GM18873 (cell line): ENCODE measurements at regions not wholly inside any gene's neighbourhood (a gene's known extent, or its start where the extent isn't known, plus 50 kb on each side); places are given as distances from the start of the nearest gene placed in this dataset.
"Not testable (repeated sequence)": the region's sequence is repeated elsewhere in the genome, so short reads cannot be mapped to it uniquely, and the experiment has no call there.

Source experiments
- ATAC-seq: cut with Tn5 transposase; IDR thresholded peaks from one replicate; pipeline ENCODE4 v1.9.1; 2021; ENCODE audit warnings: mild to moderate bottlenecking, moderate library complexity, moderate number of reproducible peaks; ENCODE audit not compliant: unreplicated experiment, low FRiP score

DNA sequence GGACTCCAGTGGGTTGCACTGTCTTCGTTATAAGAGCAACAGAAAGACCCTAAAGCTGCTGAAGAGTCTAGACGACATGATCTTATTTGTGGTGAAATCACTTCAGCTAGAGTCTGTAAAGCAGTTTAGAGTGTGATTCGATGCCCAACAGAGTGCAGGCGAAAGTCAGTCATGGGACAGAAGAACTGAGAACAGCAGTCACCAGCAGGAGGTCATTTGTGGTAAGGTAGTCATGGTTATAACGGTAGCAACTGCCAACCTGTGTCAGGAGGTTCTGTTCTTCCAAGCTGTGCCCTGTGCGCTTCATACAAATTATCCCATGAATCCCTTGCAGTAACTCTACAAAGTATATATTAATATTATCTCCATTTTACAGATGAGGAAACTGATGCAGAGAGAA is 954.1 kb downstream of the AACS start:
- no peak for ATAC-seq

- ATAC-seq, result no peak
Observed at GRCh38 chr12:126021675-126022074, 956.4 kb downstream of the AACS start.

GRCh38 chr12:126027825-126028224 is 962.6 kb downstream of the AACS start:
- ATAC-seq, result no peak

- ATAC-seq, result no peak
Observed at GRCh38 chr12:126030573-126030972, 965.3 kb downstream of the AACS start.

DNA sequence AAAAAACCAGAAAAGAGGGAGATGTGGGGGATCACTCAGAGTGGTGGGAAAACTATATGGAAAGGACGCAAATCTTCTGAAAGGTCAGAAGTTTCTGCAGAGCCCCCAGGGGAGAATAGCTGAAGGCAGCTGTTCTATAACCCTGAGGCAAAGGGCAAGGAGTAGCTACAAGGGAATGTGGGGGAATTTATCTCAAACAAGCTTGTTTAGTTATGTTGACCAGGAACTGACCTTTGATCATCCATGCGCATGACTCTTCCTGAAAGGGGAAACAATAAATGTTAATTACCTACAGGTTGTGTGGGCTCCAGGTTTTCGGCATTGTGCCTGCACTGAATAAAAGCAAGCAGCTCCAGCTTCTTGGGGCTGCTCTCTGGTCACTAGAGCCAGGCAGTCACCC is 968.5 kb downstream of the AACS start:
- no peak for ATAC-seq

GRCh38 chr12:126036348-126036747 is 971.1 kb downstream of the AACS start:
- no peak for ATAC-seq

GRCh38 chr12:126038434-126038833 is 973.2 kb downstream of the AACS start:
- no peak for ATAC-seq

DNA sequence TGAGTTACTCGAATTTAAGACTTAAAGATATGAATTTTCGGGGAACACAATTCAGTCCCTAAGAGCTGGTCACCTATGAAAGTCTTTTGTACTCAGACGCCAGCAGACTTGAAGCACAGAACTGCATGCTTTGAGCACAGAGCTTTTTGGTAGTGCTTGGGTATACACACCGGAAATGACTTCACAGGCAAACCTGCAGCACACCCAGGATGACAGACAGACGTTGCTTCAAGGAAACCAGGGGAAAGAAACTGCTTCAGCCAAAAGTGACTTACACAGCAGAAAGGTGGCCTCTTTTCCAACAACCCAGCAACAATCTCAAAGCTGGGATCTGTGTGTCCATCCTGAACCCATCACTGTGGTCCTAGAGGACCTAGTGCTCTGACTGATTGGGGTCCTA is 975.1 kb downstream of the AACS start:
- no peak for ATAC-seq

DNA sequence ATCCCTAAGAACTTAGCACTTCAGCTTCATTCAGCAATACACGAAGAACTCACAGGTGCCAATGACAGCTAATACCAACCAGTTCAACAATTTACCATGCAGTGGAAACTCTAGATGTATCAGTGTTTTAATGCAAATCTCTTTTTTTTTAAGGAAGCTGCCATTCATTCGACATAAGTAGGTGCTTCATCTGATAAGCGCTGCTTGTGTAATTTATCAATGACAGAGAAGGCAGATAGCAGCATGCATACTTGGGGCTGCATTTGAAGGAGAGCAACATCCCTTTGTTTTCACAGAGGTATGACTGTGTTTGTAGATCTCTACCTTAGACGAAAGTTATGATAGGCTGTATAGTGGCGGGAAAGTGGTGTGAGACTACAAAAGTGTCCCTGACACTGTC is 977.1 kb downstream of the AACS start:
- no peak for ATAC-seq

DNA sequence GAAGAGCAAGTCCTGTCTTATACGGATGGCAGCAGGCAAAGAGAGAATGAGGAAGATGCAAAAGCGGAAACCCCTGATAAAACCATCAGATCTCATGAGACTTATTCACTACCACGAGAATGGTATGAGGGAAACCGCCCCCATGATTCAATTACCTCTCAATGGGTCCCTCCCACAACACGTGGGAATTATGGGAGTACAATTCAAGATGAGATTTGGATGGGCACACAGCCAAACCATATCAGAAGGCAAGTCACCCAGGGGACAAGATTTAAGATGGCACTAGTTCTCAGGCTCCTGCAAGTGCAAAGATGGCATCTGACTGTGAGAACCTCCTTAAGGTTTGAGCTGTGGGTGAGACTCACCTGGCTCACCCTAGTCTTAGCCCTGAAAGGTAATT is 984.3 kb downstream of the AACS start:
- ATAC-seq, result not testable (repeated sequence)

DNA sequence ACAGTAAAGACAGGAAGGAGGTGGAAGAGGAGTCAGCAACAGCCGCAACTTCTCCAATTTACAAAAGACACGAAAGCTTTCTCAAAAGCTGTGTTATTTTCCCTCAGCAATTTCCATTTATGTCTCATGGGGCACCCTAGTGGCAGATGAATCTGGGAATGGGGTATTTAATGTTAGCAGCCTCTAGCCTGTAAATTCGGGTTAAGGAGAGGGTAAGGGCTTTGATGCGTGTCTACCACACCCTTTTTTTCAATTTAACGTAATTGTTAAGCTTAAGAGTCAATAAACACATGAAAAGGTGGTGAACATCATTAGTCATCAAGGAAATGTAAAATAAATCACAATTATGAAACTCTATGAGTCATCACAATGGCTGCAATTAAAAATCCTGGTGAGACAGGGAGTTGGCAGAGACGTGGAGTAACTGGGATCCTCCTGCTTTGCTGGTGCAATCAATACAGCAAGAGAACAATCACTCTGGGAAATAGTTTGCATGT is 986.4 kb downstream of the AACS start:
- no peak for ATAC-seq

GRCh38 chr12:126055521-126055920 is 990.3 kb downstream of the AACS start:
- ATAC-seq, result no peak

DNA sequence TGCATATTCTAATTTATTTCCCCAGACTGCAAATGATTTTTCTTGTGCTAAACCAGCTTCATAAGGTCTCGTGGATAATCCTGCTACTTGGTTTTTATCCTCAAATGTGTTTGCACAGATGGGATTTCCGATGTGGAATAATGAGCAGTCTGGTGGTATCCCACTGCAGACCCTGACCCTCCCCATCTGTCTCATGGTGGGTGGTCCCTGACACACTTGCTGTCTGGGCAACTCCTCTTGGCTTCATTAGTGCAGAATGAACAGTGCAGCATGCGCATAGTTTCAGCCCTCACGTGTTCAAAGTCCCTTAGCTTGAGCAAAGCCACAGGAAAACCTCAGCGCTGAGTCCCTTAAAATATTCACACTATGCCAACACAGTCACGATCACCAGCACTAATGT is 996.5 kb downstream of the AACS start:
- no peak for ATAC-seq

- no peak for ATAC-seq
Observed at GRCh38 chr12:126064028-126064427, 998.8 kb downstream of the AACS start.

GRCh38 chr12:126067626-126068329 is 1002.5 kb downstream of the AACS start:
- no peak for ATAC-seq

- ATAC-seq, result no peak
Observed at GRCh38 chr12:126069549-126070165, 1004.4 kb downstream of the AACS start.

- no peak for ATAC-seq
Observed at GRCh38 chr12:126076515-126076914, 1011.3 kb downstream of the AACS start.

GRCh38 chr12:126083926-126084325 is 1018.7 kb downstream of the AACS start:
- no peak for ATAC-seq

GRCh38 chr12:126084480-126084879 is 1019.2 kb downstream of the AACS start:
- no peak for ATAC-seq

DNA sequence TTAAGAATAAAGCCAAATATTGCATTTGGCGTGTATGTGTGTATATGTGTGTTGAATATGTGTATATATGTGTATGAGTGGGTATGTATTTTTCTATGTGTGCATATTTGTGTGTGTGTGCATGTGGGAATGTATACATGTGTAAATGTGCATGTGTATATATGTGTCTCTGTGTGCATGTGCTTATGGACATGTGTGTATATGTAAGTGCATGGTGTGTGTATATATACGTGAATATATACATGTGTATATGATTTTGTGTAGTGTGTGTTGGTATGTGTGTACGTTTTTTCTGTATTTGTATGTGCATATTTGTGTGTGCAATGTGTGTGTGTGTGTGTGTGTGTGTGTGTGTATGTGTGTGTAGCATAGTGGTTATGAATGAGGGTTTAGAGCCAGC is 1021.0 kb downstream of the AACS start:
- ATAC-seq, result no peak

- no peak for ATAC-seq
Observed at GRCh38 chr12:126087692-126088091, 1022.5 kb downstream of the AACS start.

DNA sequence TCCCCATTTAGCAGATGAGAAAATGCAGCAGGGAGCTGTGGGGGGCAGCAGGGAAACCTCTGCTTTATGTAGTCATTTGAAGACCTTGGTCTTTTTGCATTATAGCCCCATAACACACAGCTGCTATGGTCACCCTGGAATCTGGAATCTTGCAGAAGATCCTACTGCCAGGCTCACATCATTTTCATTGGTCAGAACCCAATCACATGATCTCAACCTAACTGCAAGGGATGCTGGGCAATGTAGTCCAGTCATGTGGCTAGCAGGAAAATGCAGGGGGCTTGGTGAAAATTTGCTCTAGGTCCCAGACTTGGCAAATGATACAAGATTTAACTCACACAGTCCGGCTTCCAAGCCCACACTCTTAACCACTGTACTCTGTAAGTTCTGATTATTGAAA is 1028.7 kb downstream of the AACS start:
- no peak for ATAC-seq
